ENCODE measurements at regions not wholly inside any gene's neighbourhood (a gene's known extent, or its start where the extent isn't known, plus 50 kb on each side); places are given as distances from the start of the nearest gene placed in this dataset.
A peak's percentile ranks its signal among the peaks of the same experiment; 100 is the strongest.

DNA sequence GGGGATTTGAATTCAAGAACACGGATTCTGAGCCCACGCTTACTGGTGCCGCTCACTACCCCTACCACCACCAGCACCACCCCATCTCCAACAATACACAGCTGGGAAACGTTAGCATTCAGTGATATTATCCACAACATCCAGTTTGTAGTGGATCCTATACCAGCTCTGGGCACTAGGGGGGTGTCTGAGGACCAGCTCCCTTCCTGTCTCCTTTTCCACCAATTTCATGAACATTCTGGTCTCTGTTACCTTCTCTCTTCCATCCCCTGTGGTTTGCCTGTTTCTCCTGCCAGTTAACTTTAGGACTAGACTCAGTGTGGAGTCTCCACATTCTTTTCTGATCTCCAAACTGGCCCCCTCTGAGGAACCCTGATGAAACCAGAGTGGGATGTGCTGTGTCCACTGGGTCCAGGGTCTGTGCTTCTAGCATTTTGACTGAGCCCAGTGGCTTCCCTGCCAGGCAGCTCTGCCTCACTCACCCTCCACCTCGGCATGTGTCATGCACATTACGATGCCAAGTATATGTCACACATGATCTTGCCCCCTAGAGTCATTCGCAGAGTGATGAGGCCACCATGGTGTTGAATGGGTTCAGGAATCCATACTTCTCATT is 187.0 kb upstream of the CDH13 start:
- TF ChIP-seq, protein P1, sequence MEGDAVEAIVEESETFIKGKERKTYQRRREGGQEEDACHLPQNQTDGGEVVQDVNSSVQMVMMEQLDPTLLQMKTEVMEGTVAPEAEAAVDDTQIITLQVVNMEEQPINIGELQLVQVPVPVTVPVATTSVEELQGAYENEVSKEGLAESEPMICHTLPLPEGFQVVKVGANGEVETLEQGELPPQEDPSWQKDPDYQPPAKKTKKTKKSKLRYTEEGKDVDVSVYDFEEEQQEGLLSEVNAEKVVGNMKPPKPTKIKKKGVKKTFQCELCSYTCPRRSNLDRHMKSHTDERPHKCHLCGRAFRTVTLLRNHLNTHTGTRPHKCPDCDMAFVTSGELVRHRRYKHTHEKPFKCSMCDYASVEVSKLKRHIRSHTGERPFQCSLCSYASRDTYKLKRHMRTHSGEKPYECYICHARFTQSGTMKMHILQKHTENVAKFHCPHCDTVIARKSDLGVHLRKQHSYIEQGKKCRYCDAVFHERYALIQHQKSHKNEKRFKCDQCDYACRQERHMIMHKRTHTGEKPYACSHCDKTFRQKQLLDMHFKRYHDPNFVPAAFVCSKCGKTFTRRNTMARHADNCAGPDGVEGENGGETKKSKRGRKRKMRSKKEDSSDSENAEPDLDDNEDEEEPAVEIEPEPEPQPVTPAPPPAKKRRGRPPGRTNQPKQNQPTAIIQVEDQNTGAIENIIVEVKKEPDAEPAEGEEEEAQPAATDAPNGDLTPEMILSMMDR (conservative IDR thresholded peaks at IDR 0.05; ENCODE audit: low read depth) = peak; percentile 18; the same call in 1 of the 2 replicates
- H3K27ac ChIP-seq = no peak overlapping the region
- CTCF ChIA-PET = interaction anchor here (0.6 kb wide), 2 partner anchors 38 to 384 kb away, joined by 3 to 4 read pairs; no protein-coding TSS in a partner anchor
- DNase-seq (ENCODE audit: low spot score) = peak; percentile 38
- POLR2A ChIA-PET (ENCODE audit: low non-redundant PET) = no interaction called here

DNA sequence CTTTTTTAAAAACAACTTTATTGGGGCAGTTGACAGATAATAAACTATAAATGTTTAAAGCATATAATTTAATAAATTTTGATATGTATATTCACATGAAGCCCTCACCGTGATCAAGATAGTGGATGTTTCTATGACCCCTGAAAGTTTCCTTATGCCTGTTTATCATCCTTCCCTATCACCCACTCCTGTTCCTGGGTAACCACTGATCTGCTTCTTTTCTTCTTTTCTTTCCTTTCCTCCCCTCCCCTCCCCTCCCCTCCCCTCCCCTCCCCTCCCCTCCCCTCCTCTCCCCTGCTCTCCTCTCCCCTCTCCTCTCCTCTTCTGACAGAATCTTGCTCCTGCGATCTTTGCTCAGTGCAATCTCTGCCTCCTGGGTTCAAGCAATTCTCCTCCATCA is 193.7 kb upstream of the CDH13 start:
- ChIA-PET CTCF (interaction anchor here (0.6 to 0.9 kb wide), 2 partner anchors 24 to 243 kb away, joined by 4 to 10 read pairs; no protein-coding TSS in a partner anchor), POLR2A (ENCODE audit: low non-redundant PET) (no interaction called here)
- TF ChIP-seq, protein P1 (conservative IDR thresholded peaks at IDR 0.05; ENCODE audit: low read depth) = no peak
- no peak for DNase-seq (ENCODE audit: low spot score)
- H3K27ac ChIP-seq = no peak overlapping the region

DNA sequence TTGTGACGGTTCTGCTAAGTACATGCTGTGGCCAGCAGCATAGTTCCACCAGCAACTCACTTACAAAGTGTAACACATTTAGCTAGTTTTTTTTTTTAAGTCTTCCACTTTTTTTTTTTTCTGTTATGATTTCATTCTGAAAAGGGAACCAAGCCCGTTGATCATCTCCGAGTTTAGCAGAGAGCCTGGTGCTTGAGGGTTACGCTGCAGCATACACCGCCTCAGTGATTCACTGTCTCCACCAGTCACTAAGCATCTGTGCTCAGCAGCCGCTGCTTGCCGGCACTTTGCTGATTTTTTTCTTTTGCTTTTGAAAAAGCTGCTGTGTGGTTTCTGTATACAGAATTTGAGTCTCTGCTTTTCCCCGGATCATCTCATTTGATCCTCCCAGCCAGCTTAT is 194.5 kb upstream of the CDH13 start:
- no peak overlapping the region for H3K27ac ChIP-seq
- ChIA-PET CTCF (interaction anchor here (0.5 to 0.9 kb wide), 2 partner anchors 24 to 43 kb away, joined by 3 to 4 read pairs; no protein-coding TSS in a partner anchor), POLR2A (ENCODE audit: low non-redundant PET) (no interaction called here)
- TF ChIP-seq, protein P1 (conservative IDR thresholded peaks at IDR 0.05; ENCODE audit: low read depth) = no peak
- no peak for DNase-seq (ENCODE audit: low spot score)

DNA sequence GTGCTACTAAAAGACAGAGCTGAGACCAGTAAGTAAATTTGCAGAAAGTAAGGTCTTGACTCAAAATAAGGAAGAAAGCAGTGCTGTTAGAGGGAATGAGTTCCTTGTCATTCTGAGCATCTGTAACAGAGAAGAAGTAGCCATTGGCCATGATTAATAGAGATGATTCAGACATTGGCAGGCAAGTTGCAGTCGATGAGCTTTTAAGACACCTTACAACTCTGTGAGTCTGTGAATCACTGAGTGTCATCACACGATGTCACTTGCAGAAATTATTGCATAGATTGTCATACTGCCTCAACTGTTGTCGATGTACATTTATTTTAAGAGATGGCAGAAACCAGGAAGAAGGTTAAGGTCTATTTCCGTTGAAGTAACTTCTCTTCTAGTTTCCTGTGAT is 201.1 kb upstream of the CDH13 start:
- CTCF ChIA-PET = interaction anchor here (0.6 kb wide), 1 partner anchor 22 kb away, joined by 3 read pairs; no protein-coding TSS in a partner anchor
- TF ChIP-seq, protein P1 (conservative IDR thresholded peaks at IDR 0.05; ENCODE audit: low read depth) = no peak
- H3K27ac ChIP-seq = no peak overlapping the region
- POLR2A ChIA-PET (ENCODE audit: low non-redundant PET) = no interaction called here
- DNase-seq (ENCODE audit: low spot score) = peak; percentile 5

DNA sequence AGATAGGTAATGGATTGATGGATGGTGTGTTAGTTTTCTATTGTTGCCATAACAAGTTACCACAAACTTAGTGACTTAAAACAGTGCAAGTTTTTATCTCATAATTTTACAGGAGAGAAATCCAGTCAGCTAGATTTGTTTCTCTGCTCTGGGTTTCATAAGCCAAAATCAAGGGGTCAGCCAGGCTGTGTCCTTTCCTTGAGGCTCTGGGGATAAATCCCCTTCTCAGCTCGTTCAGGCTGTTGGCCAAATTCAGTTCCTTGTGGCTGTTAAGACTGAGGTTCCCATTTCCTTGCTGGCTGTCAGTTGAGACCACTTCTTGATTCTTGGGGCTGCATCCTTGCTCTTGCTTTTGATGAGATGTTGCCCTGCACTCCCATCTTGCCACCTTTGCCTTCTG is 204.9 kb upstream of the CDH13 start:
- no peak overlapping the region for H3K27ac ChIP-seq
- CTCF ChIA-PET = interaction anchor here (0.7 kb wide), 1 partner anchor 35 kb away, joined by 3 read pairs; no protein-coding TSS in a partner anchor
- POLR2A ChIA-PET (ENCODE audit: low non-redundant PET) = no interaction called here
- TF ChIP-seq, protein P1 (conservative IDR thresholded peaks at IDR 0.05; ENCODE audit: low read depth) = no peak
- no peak for DNase-seq (ENCODE audit: low spot score)

DNA sequence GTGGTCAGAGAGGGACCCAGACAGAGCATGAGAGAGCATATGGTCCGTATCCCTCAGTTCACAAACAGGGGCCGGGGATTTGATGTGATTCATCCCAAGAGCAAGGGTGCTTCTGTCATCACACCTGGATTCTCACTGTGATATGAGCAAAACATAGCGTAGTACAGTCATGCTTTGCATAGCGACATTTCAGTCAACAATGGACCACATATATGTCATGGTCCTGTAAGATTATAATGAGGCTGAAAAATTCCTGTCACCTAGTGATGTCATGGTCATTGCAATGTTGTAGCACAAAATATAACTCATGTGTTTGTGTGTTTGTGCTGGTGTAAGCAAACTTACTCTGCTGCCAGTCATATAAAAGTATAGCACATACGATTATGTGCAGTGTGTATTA is 207.4 kb upstream of the CDH13 start:
- ChIA-PET CTCF (no interaction called here), POLR2A (ENCODE audit: low non-redundant PET) (no interaction called here)
- TF ChIP-seq, protein P1 (conservative IDR thresholded peaks at IDR 0.05; ENCODE audit: low read depth) = no peak
- H3K27ac ChIP-seq = no peak overlapping the region
- no peak for DNase-seq (ENCODE audit: low spot score)
